Ishikawa (cell line): ENCODE measurements at regions not wholly inside any gene's neighbourhood (a gene's known extent, or its start where the extent isn't known, plus 50 kb on each side); places are given as distances from the start of the nearest gene placed in this dataset.

Experiments used
- CEBPB ChIP-seq: IDR thresholded peaks from 2 replicates; pipeline ENCODE4 v1.6.1; 2012
- EP300 ChIP-seq: IDR thresholded peaks from 2 replicates; pipeline ENCODE4 v1.6.1; 2012; ENCODE audit warnings: borderline replicate concordance
- RAD21 ChIP-seq: IDR thresholded peaks from 2 replicates; pipeline ENCODE4 v1.6.1; 2012; ENCODE audit warnings: low read depth
- USF1 ChIP-seq: IDR thresholded peaks from 2 replicates; pipeline ENCODE4 v1.6.1; 2012

GRCh38 chr13:90246005-90246404, 1101.5 kb upstream of the MIR17HG start:
- TF ChIP-seq CEBPB (no peak), EP300 (no peak), USF1 (no peak), RAD21 (no peak)
